Stimulated activated CD8-positive, alpha-beta memory T cell treated with anti-CD3 and anti-CD28 coated beads, Interleukin-15, amount 100 ng/mL, for 4 hours (primary cell): ENCODE measurements at regions not wholly inside any gene's neighbourhood (a gene's known extent, or its start where the extent isn't known, plus 50 kb on each side); places are given as distances from the start of the nearest gene placed in this dataset.

Source experiments
- DNase-seq, 2 donors: peaks; one replicate each; pipeline ENCODE4 v3.0.0-alpha.2; 2020; ENCODE audit warnings: low read depth in 2 of 2

- no peak for DNase-seq
Observed at GRCh38 chr5:167880420-167880819, 411.0 kb upstream of the WWC1 start.

- DNase-seq: no peak
Observed at GRCh38 chr5:167881041-167881440, 410.4 kb upstream of the WWC1 start.

DNA sequence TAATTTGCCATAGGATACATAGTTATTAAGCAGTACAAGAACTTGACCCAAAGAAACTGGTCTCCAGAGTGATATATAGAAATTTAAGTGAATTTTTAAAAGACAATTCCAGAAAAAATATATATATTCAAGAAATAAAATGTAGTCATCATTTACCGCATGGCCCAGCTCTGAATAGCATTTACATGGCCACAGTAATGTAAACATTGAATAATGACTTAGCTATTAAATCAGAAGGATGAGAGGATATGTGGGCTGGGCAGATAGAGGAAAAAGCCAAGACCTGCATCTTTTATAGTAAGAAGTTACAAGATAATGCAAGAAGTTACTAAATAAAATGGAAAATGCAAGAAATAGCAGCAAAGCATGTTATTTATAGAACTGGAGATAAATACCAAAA is 405.2 kb upstream of the WWC1 start:
- no peak for DNase-seq

DNA sequence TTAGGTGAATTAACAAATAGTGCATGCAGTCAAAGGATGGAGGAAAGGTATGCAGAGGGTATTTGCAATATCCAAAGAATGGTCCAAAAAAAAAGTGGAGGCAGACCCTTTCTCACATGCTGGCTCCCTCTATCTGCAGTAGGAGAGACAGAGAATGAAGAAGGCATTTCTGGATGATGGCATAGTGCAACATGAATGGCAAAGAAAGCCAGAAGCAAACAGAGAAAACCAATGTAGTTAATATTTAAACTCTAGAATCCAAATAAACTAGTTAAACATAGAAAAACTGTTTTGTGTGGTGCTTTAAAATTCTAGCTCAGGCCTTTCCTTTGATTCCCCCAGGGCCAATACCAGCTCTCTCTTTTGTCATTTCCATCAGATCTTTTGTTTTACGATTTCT is 403.1 kb upstream of the WWC1 start:
- DNase-seq: no peak

DNA sequence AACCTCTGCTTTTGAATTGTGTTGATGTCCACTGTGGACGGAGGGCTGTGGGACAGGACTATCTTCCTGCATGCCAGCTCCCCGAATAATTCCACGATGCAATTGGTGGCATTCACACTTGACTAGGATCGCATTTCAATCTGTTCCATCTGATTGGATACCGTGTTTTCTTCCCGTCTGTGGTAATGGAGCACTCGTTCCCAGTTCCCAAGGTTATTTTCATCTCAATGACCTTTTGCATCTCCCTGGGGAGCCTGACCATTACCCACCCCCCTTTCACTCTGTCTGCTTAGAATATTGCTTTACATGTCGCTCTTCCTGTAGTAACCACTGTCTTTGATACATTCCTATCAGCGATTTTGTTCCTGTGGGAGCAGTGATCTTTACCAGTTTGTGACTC is 402.2 kb upstream of the WWC1 start:
- DNase-seq: no peak

- no peak for DNase-seq
Observed at GRCh38 chr5:167892352-167893115, 398.9 kb upstream of the WWC1 start.

DNA sequence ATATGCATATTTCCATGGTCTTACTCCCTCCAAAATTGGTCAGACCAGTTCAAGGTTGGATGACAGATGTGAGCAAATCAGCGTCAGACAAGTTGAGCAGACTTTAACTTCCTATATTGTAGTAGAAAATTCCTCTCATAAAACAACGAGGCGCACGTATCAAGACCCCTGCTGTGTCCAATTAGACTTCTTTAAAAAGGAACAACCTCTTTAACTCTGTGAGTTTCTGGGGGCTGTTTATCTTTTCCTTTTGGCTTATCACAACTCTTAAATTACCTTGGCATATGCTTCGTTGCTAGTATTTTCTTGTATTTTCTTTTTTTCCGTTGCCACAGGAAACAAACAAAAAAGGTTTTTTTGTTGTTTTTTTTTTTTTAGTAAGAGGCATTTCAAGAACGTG is 398.2 kb upstream of the WWC1 start:
- no peak for DNase-seq

GRCh38 chr5:167894631-167895472 is 396.6 kb upstream of the WWC1 start:
- no peak for DNase-seq

GRCh38 chr5:167895899-167896659 is 395.4 kb upstream of the WWC1 start:
- no peak for DNase-seq

DNA sequence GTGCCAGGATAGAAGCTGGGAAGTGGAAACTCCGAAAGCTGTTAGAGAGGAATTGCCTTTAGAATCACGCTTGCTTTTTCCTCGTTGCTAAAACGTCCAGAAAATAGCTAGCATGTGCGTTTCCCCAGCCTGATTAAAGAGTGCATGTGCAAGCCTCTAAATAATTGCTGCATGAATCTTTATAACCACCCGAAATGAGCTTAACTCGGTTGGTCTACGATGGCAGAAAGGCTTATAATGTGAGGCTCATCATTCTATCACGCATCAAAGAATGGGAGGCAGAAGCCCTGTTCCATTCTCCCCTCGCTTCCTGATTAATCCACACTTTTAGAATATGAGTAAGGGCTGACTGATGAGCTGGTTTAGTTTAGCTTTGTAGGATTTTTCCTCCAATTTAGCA is 394.6 kb upstream of the WWC1 start:
- DNase-seq: no peak

- no peak for DNase-seq
Observed at GRCh38 chr5:167897371-167897770, 394.1 kb upstream of the WWC1 start.

DNA sequence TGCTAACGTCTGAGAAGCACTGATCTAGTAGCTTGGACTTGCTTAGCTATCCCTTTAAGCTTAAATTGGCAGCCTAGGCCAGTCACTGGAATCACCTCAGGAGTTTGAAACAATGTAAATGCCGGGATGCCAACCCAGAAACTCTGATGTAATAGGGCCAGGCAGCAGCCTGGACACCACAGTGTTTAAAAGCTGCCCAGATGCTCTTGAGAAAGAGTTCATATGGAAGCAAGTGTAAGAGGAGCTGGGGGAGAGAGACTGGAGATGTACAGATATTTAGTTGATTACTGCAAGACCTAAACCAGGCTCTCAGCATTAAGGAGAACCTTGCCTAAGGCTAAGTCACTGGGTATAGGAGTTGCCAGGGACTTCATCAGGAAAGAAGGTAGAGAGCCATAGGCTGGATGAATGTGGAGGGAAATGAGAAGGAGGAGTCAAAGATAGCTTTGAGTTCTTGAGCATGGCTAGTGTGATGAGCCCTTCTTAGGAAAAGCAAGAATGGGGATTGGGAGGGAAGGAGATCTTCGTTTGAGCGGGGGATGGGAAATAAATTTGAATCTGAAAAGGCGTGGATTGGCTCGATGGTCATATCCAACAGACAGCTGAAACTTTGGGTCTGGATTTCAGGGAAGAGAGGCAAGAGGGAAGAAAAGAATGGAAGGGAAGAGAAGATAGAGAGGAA is 392.9 kb upstream of the WWC1 start:
- DNase-seq: no peak

- no peak for DNase-seq
Observed at GRCh38 chr5:167899490-167900070, 391.9 kb upstream of the WWC1 start.

- DNase-seq: no peak
Observed at GRCh38 chr5:167900340-167900935, 391.0 kb upstream of the WWC1 start.

- no peak for DNase-seq
Observed at GRCh38 chr5:167902298-167902697, 389.1 kb upstream of the WWC1 start.

DNA sequence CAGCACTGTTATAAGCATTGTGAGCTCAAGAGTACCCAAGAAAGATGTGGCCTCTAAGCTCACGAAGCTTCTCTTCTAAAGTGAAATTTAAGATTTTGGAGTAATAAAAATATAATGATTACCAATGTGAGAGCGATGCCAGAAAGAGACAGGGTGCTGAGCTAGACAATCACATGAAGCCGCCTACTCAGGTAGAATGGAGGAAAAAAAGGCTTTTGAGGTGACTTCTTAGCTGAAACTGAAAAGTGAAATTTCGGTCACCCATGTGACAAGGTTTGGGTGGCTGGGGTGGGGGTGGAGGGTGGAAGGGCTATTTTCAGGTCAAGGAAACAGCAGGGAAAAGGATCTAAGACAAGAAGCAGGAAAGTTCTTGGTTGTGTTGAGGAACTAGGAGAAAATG is 388.2 kb upstream of the WWC1 start:
- DNase-seq: no peak

DNA sequence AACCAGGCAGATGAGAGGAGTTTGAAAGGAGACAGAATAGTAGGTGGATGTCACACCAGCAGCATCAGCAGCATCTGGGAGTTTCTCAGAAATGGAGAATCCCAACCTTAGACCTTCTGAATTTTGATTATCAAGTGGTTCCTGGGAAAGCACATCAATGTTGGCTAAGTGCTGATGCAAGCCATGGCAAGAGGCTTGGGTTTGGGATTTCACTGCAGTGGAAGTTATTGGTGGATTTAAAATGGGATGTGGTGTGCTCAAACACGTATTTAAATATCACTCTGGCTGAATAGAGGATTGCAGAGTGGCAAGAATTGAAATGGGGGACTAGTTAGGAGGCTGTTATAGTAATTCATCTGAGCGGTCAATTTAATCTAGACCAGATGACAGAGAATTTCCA is 387.8 kb upstream of the WWC1 start:
- no peak for DNase-seq

GRCh38 chr5:167905919-167906853 is 385.3 kb upstream of the WWC1 start:
- DNase-seq: no peak

DNA sequence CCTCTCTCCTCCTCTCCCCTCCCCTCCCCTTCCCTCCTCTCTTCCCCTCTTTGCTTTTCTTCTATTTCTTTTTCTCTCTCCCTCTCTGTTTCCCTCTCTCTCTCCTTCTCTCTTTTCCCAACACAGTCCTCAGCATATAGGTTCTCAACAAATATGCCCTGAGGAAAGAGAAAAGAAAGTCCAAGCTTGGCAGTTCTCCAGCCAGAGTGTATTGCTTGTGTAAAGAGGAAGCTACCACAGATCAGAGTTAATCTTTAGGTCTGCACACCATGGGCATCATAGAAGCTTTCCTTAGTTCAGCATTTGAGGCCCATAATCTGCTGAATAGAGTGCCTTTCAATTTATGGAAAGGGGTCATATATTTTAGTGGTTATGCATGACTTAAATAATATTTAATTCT is 382.8 kb upstream of the WWC1 start:
- no peak for DNase-seq
